ENCODE measurements at regions not wholly inside any gene's neighbourhood (a gene's known extent, or its start where the extent isn't known, plus 50 kb on each side); places are given as distances from the start of the nearest gene placed in this dataset.

DNA sequence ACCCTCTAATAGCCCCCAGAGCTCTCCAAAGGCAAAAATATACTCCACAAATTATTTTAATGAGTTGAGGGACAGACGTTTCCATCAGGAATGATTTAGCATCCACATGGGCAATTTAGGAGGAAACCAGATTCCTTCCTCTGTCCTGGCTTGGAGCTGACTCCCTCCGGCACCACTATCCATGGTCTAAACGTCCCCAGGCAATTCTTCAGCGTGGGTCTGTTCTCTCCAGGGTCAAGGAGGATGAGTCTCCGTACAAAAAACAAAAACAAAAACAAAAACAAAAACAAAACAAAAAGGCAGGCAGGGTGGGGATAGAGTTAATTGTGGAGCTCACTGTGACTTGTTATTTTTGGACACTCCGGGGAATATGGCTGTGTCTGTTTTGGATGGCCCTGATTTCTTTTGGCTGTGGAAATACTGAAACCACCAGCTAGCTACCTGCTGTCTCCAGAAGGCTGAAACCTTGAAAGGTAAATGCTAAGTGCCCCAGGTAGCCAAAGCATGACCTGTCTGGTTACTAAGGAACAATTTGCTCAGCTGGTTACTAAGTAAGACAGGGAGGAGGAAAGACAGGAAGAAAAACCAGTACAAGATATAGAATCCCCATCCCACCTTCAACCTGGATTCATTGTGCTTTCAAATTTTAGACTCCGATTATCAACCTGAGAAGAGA, 419.1 kb upstream of the LCORL start:
- no peaks in the 10 kb centered on the region for H3K79me1 ChIP-seq (ENCODE audit: low read length)
- no peak overlapping the region for H2AFZ ChIP-seq (ENCODE audit: insufficient read depth, low read length, poor library complexity)

DNA sequence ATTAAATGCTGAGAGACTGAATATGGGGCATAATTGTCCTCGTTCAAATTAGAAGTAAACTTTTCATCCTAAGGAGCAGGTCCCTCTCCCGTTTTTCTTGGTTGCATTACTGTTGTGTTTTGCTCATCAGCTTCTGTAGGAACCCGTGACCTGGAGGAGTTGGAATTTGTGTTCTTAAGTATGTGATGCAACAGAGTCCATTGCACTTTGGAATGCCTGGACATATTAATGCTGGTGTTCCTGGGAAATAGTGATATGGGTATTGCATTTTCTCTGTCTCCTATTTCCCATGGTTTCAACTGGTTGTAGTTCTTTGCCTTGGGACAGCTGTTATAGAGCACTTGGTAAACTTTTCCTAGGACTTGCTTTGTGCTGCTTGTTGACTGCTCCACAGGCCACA, 417.8 kb upstream of the LCORL start:
- H3K14ac ChIP-seq (ENCODE audit: low read length), result no peak overlapping the region
- no peaks in the 10 kb centered on the region for H3K36me3 ChIP-seq (ENCODE audit: control insufficient read depth in 1 of 2, insufficient read depth in 2 of 2, low read length in 2 of 2)
- H3K4ac ChIP-seq (ENCODE audit: low read depth, low read length), result no peak overlapping the region
- H4K91ac ChIP-seq (ENCODE audit: low read depth, low read length), result no peak overlapping the region
- no peak overlapping the region for H3K4me2 ChIP-seq (ENCODE audit: low read length)
- H2BK5ac ChIP-seq (ENCODE audit: low read depth, low read length, poor library complexity), result no peak overlapping the region
- H4K8ac ChIP-seq (ENCODE audit: low read depth, low read length), result no peak overlapping the region
- H3K4me3 ChIP-seq (ENCODE audit: low read depth, low read length), result no peak overlapping the region
- H3K9me3 ChIP-seq (ENCODE audit: insufficient read depth, low read depth, low read length), result no peaks in the 10 kb centered on the region
- H3K23ac ChIP-seq (ENCODE audit: low read length), result no peak overlapping the region
- H3K27ac ChIP-seq (ENCODE audit: low read depth, low read length), result no peak overlapping the region
- WGBS (ENCODE audit: extremely low coverage, insufficient coverage, insufficient read length), result no CpG with 5 or more reads among the region's 3 CpGs
- H3K27me3 ChIP-seq (ENCODE audit: insufficient read depth, low read length), result no peaks in the 10 kb centered on the region
- H2BK120ac ChIP-seq (ENCODE audit: insufficient read depth, low read length, poor library complexity), result no peak overlapping the region
- peak; percentile 22 to 60 for DNase-seq
- H2AK5ac ChIP-seq (ENCODE audit: low read length), result no peak overlapping the region
- no peak overlapping the region for H4K12ac ChIP-seq (ENCODE audit: low read depth, low read length)
- H3K4me1 ChIP-seq (ENCODE audit: control insufficient read depth in 1 of 2, insufficient read depth in 2 of 2, low read length in 2 of 2), result no peaks in the 10 kb centered on the region
- H3K18ac ChIP-seq (ENCODE audit: low read length), result no peak overlapping the region
- H2BK12ac ChIP-seq (ENCODE audit: low read length), result no peak overlapping the region
- no peaks in the 10 kb centered on the region for H3K79me1 ChIP-seq (ENCODE audit: low read length)
- no peak overlapping the region for H3K9ac ChIP-seq (ENCODE audit: low read length)
- H3K79me2 ChIP-seq (ENCODE audit: control insufficient read depth, insufficient read depth, low read length, poor library complexity), result no peaks in the 10 kb centered on the region
- H2AFZ ChIP-seq (ENCODE audit: insufficient read depth, low read length, poor library complexity), result no peak overlapping the region

More for the DNA sequence above, 419.1 kb upstream of the LCORL start:
- H2BK120ac ChIP-seq (ENCODE audit: insufficient read depth, low read length, poor library complexity), result no peak overlapping the region
- H4K12ac ChIP-seq (ENCODE audit: low read depth, low read length), result no peak overlapping the region
- H3K18ac ChIP-seq (ENCODE audit: low read length), result no peak overlapping the region
- H4K8ac ChIP-seq (ENCODE audit: low read depth, low read length), result no peak overlapping the region
- no peak overlapping the region for H4K91ac ChIP-seq (ENCODE audit: low read depth, low read length)
- no peak overlapping the region for H3K4ac ChIP-seq (ENCODE audit: low read depth, low read length)
- no peak overlapping the region for H3K9ac ChIP-seq (ENCODE audit: low read length)
- H3K4me3 ChIP-seq (ENCODE audit: low read depth, low read length), result no peak overlapping the region
- H2AK5ac ChIP-seq (ENCODE audit: low read length), result no peak overlapping the region
- no peaks in the 10 kb centered on the region for H3K27me3 ChIP-seq (ENCODE audit: insufficient read depth, low read length)
- no CpG with 5 or more reads among the region's 7 CpGs for WGBS (ENCODE audit: extremely low coverage, insufficient coverage, insufficient read length)
- H3K79me2 ChIP-seq (ENCODE audit: control insufficient read depth, insufficient read depth, low read length, poor library complexity), result no peaks in the 10 kb centered on the region
- H2BK12ac ChIP-seq (ENCODE audit: low read length), result no peak overlapping the region
- no peak overlapping the region for H3K23ac ChIP-seq (ENCODE audit: low read length)
- no peak overlapping the region for H3K4me2 ChIP-seq (ENCODE audit: low read length)
- H3K27ac ChIP-seq (ENCODE audit: low read depth, low read length), result peak overlapping the region; percentile 25
- H3K36me3 ChIP-seq (ENCODE audit: control insufficient read depth in 1 of 2, insufficient read depth in 2 of 2, low read length in 2 of 2), result no peaks in the 10 kb centered on the region
- H3K9me3 ChIP-seq (ENCODE audit: insufficient read depth, low read depth, low read length), result no peaks in the 10 kb centered on the region
- DNase-seq, result no peak
- no peaks in the 10 kb centered on the region for H3K4me1 ChIP-seq (ENCODE audit: control insufficient read depth in 1 of 2, insufficient read depth in 2 of 2, low read length in 2 of 2)
- H2BK5ac ChIP-seq (ENCODE audit: low read depth, low read length, poor library complexity), result no peak overlapping the region
- H3K14ac ChIP-seq (ENCODE audit: low read length), result no peak overlapping the region

DNA sequence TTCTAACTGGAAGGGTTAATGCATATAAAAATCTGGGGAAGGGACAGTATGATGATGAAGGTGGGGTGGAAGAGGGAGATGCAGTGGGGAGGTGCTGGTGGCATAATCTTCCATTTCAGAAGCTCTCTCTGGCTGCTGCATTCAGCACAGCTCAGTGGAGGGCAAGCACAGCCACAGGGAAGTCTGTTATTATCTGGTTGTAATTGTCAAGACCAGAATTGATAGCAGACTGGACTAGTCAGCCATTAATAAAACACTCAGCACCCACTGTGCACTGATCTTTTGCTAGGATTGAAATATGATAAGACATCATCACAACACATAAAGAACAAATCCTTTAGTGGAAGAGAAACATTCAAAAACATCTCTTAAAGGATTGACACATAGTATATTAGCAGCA, 414.2 kb upstream of the LCORL start:
- Histone ChIP-seq H3K27me3 (ENCODE audit: insufficient read depth, low read length) (no peaks in the 10 kb centered on the region), H3K9ac (ENCODE audit: low read length) (no peak overlapping the region), H3K27ac (ENCODE audit: low read depth, low read length) (no peak overlapping the region), H2BK5ac (ENCODE audit: low read depth, low read length, poor library complexity) (no peak overlapping the region), H3K4me2 (ENCODE audit: low read length) (no peak overlapping the region), H4K8ac (ENCODE audit: low read depth, low read length) (no peak overlapping the region), H3K79me1 (ENCODE audit: low read length) (no peaks in the 10 kb centered on the region), H2BK120ac (ENCODE audit: insufficient read depth, low read length, poor library complexity) (no peak overlapping the region), H3K18ac (ENCODE audit: low read length) (no peak overlapping the region), H4K91ac (ENCODE audit: low read depth, low read length) (no peak overlapping the region), H3K23ac (ENCODE audit: low read length) (no peak overlapping the region), H3K4me3 (ENCODE audit: low read depth, low read length) (no peak overlapping the region), H3K9me3 (ENCODE audit: insufficient read depth, low read depth, low read length) (no peaks in the 10 kb centered on the region), H2AK5ac (ENCODE audit: low read length) (no peak overlapping the region), H2BK12ac (ENCODE audit: low read length) (no peak overlapping the region), H2AFZ (ENCODE audit: insufficient read depth, low read length, poor library complexity) (no peak overlapping the region), H3K79me2 (ENCODE audit: control insufficient read depth, insufficient read depth, low read length, poor library complexity) (no peaks in the 10 kb centered on the region), H3K4ac (ENCODE audit: low read depth, low read length) (no peak overlapping the region), H3K14ac (ENCODE audit: low read length) (no peak overlapping the region), H4K12ac (ENCODE audit: low read depth, low read length) (no peak overlapping the region), H3K36me3 (ENCODE audit: control insufficient read depth in 1 of 2, insufficient read depth in 2 of 2, low read length in 2 of 2) (no peaks in the 10 kb centered on the region), H3K4me1 (ENCODE audit: control insufficient read depth in 1 of 2, insufficient read depth in 2 of 2, low read length in 2 of 2) (no peaks in the 10 kb centered on the region)
- DNase-seq, result no peak

DNA sequence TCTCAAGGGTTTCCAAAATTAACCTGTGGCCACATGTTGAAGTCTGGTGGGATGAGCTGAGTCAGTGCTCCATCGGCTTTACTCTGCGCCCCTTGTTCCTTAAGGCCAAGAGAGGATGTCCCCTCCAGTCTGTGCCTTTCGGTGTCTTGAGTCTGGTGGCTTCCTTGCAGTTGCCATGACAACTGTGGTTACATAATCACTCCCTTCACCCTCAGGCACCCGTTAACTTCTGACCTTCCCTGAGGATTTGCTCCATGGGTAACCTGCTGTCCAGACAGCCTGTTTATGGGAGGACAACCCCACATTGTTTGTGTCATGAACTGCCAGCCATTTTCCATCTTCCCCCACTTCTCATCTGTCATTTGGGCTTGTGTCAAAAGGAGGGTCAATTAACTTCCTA, 401.1 kb upstream of the LCORL start:
- Histone ChIP-seq H2AFZ (ENCODE audit: insufficient read depth, low read length, poor library complexity) (no peak overlapping the region), H2BK12ac (ENCODE audit: low read length) (no peak overlapping the region), H2BK5ac (ENCODE audit: low read depth, low read length, poor library complexity) (no peak overlapping the region), H3K27me3 (ENCODE audit: insufficient read depth, low read length) (no peaks in the 10 kb centered on the region), H4K8ac (ENCODE audit: low read depth, low read length) (no peak overlapping the region), H3K9me3 (ENCODE audit: insufficient read depth, low read depth, low read length) (no peaks in the 10 kb centered on the region), H3K18ac (ENCODE audit: low read length) (no peak overlapping the region), H3K9ac (ENCODE audit: low read length) (no peak overlapping the region), H3K27ac (ENCODE audit: low read depth, low read length) (no peak overlapping the region), H3K4me1 (ENCODE audit: control insufficient read depth in 1 of 2, insufficient read depth in 2 of 2, low read length in 2 of 2) (peaks cover 0 to 5% of the 10 kb centered on the region in 2 experiments), H3K79me1 (ENCODE audit: low read length) (no peaks in the 10 kb centered on the region), H3K79me2 (ENCODE audit: control insufficient read depth, insufficient read depth, low read length, poor library complexity) (no peaks in the 10 kb centered on the region), H3K4me3 (ENCODE audit: low read depth, low read length) (no peak overlapping the region), H2AK5ac (ENCODE audit: low read length) (no peak overlapping the region), H4K12ac (ENCODE audit: low read depth, low read length) (no peak overlapping the region), H3K23ac (ENCODE audit: low read length) (no peak overlapping the region), H2BK120ac (ENCODE audit: insufficient read depth, low read length, poor library complexity) (no peak overlapping the region), H3K4me2 (ENCODE audit: low read length) (no peak overlapping the region), H3K4ac (ENCODE audit: low read depth, low read length) (no peak overlapping the region), H3K14ac (ENCODE audit: low read length) (no peak overlapping the region), H3K36me3 (ENCODE audit: control insufficient read depth in 1 of 2, insufficient read depth in 2 of 2, low read length in 2 of 2) (no peaks in the 10 kb centered on the region), H4K91ac (ENCODE audit: low read depth, low read length) (no peak overlapping the region)
- DNase-seq, result no peak
- WGBS (ENCODE audit: extremely low coverage, insufficient coverage, insufficient read length), result no CpG with 5 or more reads among the region's 4 CpGs
